ENCODE measurements at regions not wholly inside any gene's neighbourhood (a gene's known extent, or its start where the extent isn't known, plus 50 kb on each side); places are given as distances from the start of the nearest gene placed in this dataset.

DNA sequence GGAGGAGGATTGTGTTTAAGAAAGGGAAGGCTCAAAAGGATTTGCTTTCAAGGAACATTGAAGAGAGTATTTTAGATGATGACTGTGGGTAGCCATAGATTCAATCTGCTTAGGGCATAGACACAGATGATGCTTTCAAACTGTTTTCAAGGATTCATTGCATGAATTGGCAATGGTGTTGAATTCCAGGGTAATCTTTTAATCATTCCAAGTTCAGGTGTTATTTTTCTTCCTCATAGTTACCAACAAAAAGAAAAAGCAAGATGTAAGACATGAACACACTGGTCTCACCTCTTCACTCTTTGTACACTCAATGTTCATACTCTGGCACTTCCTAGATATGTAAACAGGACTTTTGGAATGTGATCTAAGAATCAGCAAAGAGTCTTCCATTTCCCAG, 167.0 kb upstream of the RHOBTB1 start:
- intact Hi-C loops (cut with DNase I) = no loop called here
- no peaks in the 10 kb centered on the region for H3K4me1 ChIP-seq (replicated peaks in 1 of 2)
- no peak overlapping the region for H3K4me3 ChIP-seq
- no peaks in the 10 kb centered on the region for H3K36me3 ChIP-seq (replicated peaks in 1 of 2)
- no peak for TF ChIP-seq POLR2A (IDR thresholded peaks at IDR 0.05)
- TF ChIP-seq, protein P1, sequence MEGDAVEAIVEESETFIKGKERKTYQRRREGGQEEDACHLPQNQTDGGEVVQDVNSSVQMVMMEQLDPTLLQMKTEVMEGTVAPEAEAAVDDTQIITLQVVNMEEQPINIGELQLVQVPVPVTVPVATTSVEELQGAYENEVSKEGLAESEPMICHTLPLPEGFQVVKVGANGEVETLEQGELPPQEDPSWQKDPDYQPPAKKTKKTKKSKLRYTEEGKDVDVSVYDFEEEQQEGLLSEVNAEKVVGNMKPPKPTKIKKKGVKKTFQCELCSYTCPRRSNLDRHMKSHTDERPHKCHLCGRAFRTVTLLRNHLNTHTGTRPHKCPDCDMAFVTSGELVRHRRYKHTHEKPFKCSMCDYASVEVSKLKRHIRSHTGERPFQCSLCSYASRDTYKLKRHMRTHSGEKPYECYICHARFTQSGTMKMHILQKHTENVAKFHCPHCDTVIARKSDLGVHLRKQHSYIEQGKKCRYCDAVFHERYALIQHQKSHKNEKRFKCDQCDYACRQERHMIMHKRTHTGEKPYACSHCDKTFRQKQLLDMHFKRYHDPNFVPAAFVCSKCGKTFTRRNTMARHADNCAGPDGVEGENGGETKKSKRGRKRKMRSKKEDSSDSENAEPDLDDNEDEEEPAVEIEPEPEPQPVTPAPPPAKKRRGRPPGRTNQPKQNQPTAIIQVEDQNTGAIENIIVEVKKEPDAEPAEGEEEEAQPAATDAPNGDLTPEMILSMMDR (IDR thresholded peaks at IDR 0.05) = no peak
- H3K9me3 ChIP-seq (replicated peaks in 1 of 3) = no peaks in the 10 kb centered on the region
- no peak overlapping the region for H3K27ac ChIP-seq
- no peaks in the 10 kb centered on the region for H3K27me3 ChIP-seq
- DNase-seq = no peak

DNA sequence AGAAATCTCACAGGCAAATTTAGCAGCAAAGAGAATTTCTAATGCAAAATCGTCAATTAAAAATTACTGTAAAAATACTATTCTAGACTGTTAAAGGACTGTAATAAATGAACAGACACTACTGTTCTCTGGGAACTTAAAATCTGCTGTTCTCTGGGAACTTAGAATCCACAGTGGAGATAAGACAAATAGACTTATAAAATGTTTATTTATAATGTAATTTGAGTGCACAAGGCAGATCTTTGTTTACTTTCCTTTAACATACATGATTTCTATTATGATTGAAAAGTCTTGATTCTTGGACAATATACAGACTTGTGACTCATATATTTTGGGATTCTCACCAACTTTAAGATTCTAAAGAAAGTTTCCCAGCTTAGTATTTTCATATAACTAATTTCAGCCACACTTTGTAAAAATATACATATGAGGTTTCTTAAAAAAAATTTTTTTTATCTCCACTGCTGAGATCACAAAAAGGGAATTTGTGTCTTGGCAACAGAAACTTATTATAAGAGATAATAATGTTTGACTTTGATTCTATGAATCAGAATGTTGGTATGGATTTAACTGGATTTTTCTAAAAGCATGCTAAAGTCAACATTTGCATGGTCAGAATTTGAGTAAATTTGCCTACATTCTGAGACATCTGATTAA, 166.3 kb upstream of the RHOBTB1 start:
- TF ChIP-seq, protein P1 (IDR thresholded peaks at IDR 0.05) = no peak
- no peak for TF ChIP-seq POLR2A (IDR thresholded peaks at IDR 0.05)
- no peaks in the 10 kb centered on the region for H3K4me1 ChIP-seq (replicated peaks in 1 of 2)
- intact Hi-C loops (cut with DNase I) = no loop called here
- DNase-seq = no peak
- no peak overlapping the region for H3K4me3 ChIP-seq
- H3K9me3 ChIP-seq (replicated peaks in 1 of 3) = no peaks in the 10 kb centered on the region
- H3K36me3 ChIP-seq (replicated peaks in 1 of 2) = no peaks in the 10 kb centered on the region
- WGBS, 4 donors = 74 to 82% (median 78%) methylated on average over 1 of the region's 1 CpG
- H3K27me3 ChIP-seq = no peaks in the 10 kb centered on the region
- H3K27ac ChIP-seq = no peak overlapping the region

DNA sequence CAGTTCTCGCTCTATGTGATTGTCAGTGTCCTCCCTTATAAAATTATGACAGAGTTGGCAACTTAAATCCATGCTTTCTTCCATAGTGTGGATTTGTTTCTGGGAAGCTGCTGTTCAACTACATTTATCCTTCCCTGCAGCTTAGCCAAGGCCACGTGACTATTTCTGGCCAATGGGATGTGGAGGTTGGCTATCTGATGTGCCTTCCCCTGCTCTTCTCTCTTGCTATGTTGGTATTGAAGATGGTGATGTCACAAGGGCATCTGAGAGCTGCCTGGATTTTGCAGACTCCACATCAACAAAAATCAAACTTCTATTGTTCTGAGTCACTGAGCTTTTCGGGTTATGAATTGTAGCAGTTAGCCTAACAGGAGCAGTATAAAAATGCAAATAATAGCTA, 164.9 kb upstream of the RHOBTB1 start:
- no peak for DNase-seq
- Histone ChIP-seq H3K27ac (no peak overlapping the region), H3K9me3 (replicated peaks in 1 of 3) (no peaks in the 10 kb centered on the region), H3K4me3 (no peak overlapping the region), H3K27me3 (no peaks in the 10 kb centered on the region), H3K4me1 (replicated peaks in 1 of 2) (no peaks in the 10 kb centered on the region), H3K36me3 (replicated peaks in 1 of 2) (no peaks in the 10 kb centered on the region)
- intact Hi-C loops (cut with DNase I) = no loop called here
- no peak for TF ChIP-seq POLR2A (IDR thresholded peaks at IDR 0.05)
- TF ChIP-seq, protein P1 (IDR thresholded peaks at IDR 0.05) = no peak
- WGBS, 4 donors = 91 to 93% (median 92%) methylated on average over 3 of the region's 3 CpGs

DNA sequence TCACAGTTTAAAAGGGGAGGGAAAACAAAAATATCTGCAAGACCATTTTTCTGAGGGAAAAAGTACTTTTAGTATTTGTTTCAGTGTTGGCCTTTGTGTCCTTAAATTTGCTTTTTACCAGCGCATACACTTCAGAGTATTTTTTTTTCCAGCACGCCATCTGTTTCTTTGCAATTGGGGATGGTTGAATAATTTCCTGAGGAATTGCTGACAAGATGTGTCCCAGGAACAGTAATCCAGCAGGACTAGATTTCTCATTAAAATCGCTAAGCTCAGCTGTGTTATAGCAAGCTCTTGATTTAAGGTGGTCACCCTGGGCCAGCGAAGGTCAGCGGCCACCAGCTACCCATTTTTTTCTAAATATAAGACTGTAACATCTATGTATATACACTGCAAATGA, 156.9 kb upstream of the RHOBTB1 start:
- Histone ChIP-seq H3K4me1 (replicated peaks in 1 of 2) (peaks cover 0 to 3% of the 10 kb centered on the region in 2 donors), H3K36me3 (replicated peaks in 1 of 2) (no peaks in the 10 kb centered on the region), H3K27me3 (no peaks in the 10 kb centered on the region), H3K4me3 (no peak overlapping the region), H3K9me3 (replicated peaks in 1 of 3) (no peaks in the 10 kb centered on the region), H3K27ac (no peak overlapping the region)
- no peak for TF ChIP-seq POLR2A (IDR thresholded peaks at IDR 0.05)
- TF ChIP-seq, protein P1 (IDR thresholded peaks at IDR 0.05) = no peak
- WGBS, 4 donors = 84 to 92% (median 89%) methylated on average over 5 of the region's 5 CpGs
- intact Hi-C loops (cut with DNase I) = no loop called here
- DNase-seq = no peak
